ENCODE measurements at regions not wholly inside any gene's neighbourhood (a gene's known extent, or its start where the extent isn't known, plus 50 kb on each side); places are given as distances from the start of the nearest gene placed in this dataset.

DNA sequence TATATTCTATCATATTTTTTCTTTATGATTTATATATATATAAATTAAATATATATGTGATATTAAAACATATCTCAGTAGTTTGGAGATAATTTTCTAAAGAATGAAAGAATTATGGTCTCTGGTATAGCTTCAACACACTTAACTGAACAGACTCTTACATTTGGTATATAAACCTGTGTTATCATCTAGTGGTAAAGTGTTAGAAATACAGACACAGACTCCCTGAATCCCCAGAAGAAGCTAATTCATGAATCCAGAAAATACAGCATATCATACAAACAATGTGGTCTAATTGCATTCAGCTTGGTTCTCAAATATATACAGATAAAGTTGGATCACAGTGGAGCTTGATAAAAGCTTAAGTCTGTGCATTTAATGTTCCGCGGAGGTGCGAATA is 1100.4 kb downstream of the ROBO2 start:
- TF ChIP-seq, protein P1, sequence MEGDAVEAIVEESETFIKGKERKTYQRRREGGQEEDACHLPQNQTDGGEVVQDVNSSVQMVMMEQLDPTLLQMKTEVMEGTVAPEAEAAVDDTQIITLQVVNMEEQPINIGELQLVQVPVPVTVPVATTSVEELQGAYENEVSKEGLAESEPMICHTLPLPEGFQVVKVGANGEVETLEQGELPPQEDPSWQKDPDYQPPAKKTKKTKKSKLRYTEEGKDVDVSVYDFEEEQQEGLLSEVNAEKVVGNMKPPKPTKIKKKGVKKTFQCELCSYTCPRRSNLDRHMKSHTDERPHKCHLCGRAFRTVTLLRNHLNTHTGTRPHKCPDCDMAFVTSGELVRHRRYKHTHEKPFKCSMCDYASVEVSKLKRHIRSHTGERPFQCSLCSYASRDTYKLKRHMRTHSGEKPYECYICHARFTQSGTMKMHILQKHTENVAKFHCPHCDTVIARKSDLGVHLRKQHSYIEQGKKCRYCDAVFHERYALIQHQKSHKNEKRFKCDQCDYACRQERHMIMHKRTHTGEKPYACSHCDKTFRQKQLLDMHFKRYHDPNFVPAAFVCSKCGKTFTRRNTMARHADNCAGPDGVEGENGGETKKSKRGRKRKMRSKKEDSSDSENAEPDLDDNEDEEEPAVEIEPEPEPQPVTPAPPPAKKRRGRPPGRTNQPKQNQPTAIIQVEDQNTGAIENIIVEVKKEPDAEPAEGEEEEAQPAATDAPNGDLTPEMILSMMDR (IDR thresholded peaks at IDR 0.05; ENCODE audit: low read depth, low read length), result no peak
- DNase-seq (ENCODE audit: low read depth in 2 of 2), result no peak

DNA sequence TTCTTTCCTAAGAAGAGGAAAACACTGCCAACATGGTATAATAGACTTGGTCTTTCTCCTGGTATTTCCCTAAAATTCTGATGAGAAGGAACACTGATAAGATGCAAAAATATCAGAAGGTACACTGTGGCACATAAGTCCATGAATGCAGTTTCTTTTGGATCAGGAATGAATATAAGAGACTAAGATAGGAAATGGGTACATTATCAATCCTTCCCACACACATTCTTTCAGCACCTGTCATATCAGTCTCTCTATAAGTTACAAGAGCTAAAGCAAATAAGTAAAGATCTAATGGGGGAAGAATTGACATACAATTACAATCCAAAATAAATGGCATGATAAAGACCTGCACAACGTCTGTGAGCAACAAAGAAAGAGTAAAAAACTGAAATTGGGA is 1101.0 kb downstream of the ROBO2 start:
- no peak for DNase-seq (ENCODE audit: low read depth in 2 of 2)
- TF ChIP-seq, protein P1 (IDR thresholded peaks at IDR 0.05; ENCODE audit: low read depth, low read length), result no peak
- H3K4me3 ChIP-seq (replicated peaks in 1 of 2; ENCODE audit: low read depth in 2 of 2, low read length in 2 of 2), result no peak overlapping the region

More for the DNA sequence above, 1100.4 kb downstream of the ROBO2 start:
- no peak overlapping the region for H3K4me3 ChIP-seq (replicated peaks in 1 of 2; ENCODE audit: low read depth in 2 of 2, low read length in 2 of 2)

DNA sequence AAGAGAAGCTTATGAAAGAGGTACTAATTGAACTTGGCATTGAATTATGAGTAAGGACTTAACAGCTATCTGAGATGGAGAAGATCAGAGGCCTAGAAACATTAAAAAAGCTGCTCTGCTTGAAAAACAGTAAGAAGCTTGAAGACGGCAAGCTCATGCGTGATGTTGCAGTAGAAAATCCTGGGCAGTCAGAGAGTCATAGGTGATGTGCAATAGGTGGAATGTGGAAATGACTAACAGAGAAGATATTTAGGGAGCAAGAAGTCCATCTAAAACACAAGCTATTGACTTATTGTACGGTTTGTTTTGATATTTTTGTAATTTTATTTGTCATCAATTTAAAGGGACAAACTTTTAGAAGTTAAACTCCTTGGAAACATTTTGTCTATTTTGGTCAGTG is 1101.4 kb downstream of the ROBO2 start:
- TF ChIP-seq, protein P1 (IDR thresholded peaks at IDR 0.05; ENCODE audit: low read depth, low read length), result no peak
- H3K4me3 ChIP-seq (replicated peaks in 1 of 2; ENCODE audit: low read depth in 2 of 2, low read length in 2 of 2), result no peak overlapping the region
- DNase-seq (ENCODE audit: low read depth in 2 of 2), result peak; percentile 27 to 85

DNA sequence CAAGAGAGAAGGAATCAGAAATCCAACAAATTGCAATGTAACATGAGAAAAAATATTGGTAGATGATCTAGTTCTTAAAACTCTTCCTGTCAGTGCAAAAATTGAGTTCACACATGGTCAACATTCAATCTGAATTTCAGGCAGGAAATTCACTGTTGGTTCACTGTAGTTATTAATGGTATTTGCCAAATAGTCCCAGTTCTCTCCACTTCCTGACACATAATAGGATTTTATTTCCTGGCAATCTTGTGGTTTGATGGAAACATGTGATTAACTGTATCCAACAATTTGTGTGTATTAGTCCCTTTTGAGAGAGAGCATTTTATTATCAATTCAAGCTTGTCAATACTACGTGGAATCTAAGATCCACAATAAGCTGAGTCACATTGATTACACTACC is 1103.1 kb downstream of the ROBO2 start:
- no peak overlapping the region for H3K4me3 ChIP-seq (replicated peaks in 1 of 2; ENCODE audit: low read depth in 2 of 2, low read length in 2 of 2)
- DNase-seq (ENCODE audit: low read depth in 2 of 2), result peak in 1 of 2 donors; percentile 6
- TF ChIP-seq, protein P1 (IDR thresholded peaks at IDR 0.05; ENCODE audit: low read depth, low read length), result no peak

DNA sequence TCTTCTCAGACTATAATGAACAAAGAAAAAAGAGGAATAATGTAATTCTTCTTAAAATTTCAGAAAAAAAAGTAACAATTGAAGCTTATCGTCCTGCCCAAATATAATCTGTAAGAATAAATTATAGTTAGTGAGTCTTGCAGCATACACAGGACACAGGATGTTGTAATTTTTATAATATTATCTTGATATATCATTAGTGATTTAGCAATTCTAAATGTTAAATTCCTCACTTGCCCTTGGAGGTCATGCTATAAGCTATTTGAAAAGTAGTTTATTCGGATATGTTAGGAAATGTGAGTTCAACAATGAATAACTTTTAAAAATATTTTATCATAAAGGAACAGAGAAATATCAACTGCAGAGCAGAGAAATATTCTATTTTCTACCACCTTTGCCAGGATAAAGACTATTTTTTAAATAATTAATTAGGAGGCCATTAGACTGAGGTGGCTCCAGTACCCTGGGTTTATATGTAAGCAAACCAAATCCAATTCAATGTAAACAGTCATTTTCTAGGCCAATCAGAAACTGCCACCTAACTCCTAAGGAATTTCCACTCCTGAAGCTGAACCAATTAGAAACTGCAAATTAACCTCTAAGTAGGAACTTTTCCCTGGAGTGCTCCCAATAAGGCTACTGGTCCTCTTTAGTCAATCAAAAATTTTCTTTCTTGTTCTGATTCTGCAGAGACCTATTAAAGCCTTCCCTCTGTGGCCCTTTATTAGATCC is 1109.3 kb downstream of the ROBO2 start:
- TF ChIP-seq, protein P1 (IDR thresholded peaks at IDR 0.05; ENCODE audit: low read depth, low read length), result no peak
- no peak overlapping the region for H3K4me3 ChIP-seq (replicated peaks in 1 of 2; ENCODE audit: low read depth in 2 of 2, low read length in 2 of 2)
- DNase-seq (ENCODE audit: low read depth in 2 of 2), result peak in 1 of 2 donors; percentile 6

DNA sequence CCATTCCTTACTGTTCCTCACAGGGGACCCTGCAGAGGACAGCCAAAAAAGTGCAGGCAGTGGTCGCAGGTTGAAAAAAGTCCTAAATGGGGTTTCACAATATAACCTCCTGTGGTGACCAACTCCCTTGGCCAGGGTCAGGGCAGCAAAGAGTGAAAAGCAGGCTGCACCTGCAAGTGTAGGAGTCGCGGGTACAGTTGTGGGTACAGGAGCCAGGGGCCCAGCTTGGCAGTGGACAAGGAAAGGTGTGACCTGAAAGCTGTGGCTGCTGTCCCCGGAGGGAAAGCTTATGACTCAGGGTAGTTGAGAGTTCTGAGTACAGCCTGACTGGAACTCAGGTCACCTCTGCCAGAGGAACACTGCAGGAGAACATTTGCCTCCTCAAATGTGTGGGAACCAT is 1114.1 kb downstream of the ROBO2 start:
- DNase-seq (ENCODE audit: low read depth in 2 of 2), result no peak
- no peak overlapping the region for H3K4me3 ChIP-seq (replicated peaks in 1 of 2; ENCODE audit: low read depth in 2 of 2, low read length in 2 of 2)
- TF ChIP-seq, protein P1 (IDR thresholded peaks at IDR 0.05; ENCODE audit: low read depth, low read length), result no peak

Data from cardiac fibroblast (primary cell).